ENCODE measurements at regions not wholly inside any gene's neighbourhood (a gene's known extent, or its start where the extent isn't known, plus 50 kb on each side); places are given as distances from the start of the nearest gene placed in this dataset.

DNA sequence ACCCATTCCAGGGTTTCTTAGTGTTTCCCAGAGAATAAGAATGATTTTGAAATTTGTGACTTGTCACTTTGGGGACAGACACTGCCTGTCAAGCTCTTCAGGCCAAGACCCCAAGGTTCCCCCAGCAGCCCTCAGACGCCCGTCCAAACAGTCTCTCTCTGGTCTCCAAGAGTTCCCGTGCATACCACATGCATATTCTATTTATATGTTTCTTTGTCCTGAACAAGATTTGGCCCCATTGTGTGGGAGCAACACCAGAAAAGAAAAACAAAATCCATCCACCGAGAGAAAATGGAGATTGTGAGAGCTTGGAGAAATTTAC, 52.2 kb upstream of the CTAGE1 start:
- Histone ChIP-seq H3K36me3 (ENCODE audit: insufficient read depth, low read length) (no peaks in the 10 kb centered on the region), H3K4me3 (ENCODE audit: low read depth in 1 of 2, low read length in 2 of 2) (no peak overlapping the region), H3K27ac (ENCODE audit: low read length) (no peak overlapping the region), H2AFZ (ENCODE audit: low read depth, low read length) (no peak overlapping the region), H3K79me2 (ENCODE audit: insufficient read depth, low read length) (no peaks in the 10 kb centered on the region), H3K9me3 (ENCODE audit: insufficient read depth, low read length, severe bottlenecking) (no peaks in the 10 kb centered on the region), H3K4me2 (ENCODE audit: insufficient read depth, low read length) (no peak overlapping the region), H4K20me1 (ENCODE audit: insufficient read depth, low read length) (no peaks in the 10 kb centered on the region), H3K9ac (ENCODE audit: low read depth, low read length) (no peak overlapping the region), H3K27me3 (ENCODE audit: insufficient read depth, low read length, poor library complexity) (peaks cover 11% of the 10 kb centered on the region), H3K4me1 (ENCODE audit: insufficient read depth, low read length) (no peaks in the 10 kb centered on the region)
- DNase-seq = no peak
- ATAC-seq (ENCODE audit: insufficient read depth, low read depth) = no peak
- TF ChIP-seq, protein P1, sequence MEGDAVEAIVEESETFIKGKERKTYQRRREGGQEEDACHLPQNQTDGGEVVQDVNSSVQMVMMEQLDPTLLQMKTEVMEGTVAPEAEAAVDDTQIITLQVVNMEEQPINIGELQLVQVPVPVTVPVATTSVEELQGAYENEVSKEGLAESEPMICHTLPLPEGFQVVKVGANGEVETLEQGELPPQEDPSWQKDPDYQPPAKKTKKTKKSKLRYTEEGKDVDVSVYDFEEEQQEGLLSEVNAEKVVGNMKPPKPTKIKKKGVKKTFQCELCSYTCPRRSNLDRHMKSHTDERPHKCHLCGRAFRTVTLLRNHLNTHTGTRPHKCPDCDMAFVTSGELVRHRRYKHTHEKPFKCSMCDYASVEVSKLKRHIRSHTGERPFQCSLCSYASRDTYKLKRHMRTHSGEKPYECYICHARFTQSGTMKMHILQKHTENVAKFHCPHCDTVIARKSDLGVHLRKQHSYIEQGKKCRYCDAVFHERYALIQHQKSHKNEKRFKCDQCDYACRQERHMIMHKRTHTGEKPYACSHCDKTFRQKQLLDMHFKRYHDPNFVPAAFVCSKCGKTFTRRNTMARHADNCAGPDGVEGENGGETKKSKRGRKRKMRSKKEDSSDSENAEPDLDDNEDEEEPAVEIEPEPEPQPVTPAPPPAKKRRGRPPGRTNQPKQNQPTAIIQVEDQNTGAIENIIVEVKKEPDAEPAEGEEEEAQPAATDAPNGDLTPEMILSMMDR (IDR thresholded peaks at IDR 0.05; ENCODE audit: borderline replicate concordance, extremely low read depth, low read length, poor library complexity, severe bottlenecking) = no peak
- TF ChIP-seq EZH2 (IDR thresholded peaks at IDR 0.05; ENCODE audit: borderline replicate concordance, low read depth, low read length, severe bottlenecking) = no peak

DNA sequence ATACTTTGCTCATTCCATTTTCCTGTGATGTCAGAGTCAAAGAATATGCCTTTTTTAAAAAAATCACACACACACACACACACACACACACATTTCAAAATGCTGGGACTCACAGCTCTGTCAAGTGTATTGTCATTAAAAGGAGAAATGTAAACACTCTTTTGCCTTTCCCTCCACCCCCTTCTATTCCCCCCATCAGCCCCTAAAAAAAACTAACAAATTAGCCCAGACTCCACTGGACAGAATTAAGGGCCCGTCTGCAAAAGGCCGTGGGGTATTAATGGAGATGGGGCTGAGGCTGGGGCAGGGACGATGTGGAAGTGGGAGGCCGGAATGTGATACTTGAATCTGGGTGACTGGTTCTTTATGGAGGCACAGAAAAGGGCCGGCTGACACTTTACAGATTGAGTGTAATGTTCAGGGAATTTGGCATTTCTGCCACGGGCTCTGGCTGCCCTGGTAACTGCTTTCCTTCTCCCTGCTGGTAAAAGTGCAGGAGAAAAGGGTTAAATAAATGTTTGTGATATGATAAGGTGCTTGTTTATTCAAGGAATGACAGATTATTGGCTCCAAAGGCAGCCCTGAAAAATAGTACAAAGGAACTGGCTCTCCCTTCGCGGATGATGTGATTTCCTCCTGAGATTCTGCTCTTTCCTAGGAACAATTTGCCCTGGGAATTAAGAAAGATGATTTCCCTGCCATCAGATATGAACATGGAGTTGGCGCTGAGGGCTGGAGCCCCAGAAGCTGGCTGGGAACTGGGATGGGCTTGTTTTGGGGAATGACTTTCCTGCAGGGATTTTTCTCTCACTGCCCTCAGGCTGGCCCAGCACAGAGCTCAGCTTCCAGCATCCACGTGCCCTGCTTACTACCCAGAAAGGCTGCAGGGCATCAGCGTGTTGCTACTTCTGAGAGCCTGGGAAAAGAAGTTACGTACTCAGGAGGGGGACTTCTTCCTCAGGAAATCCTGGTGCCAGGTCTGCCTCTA, 52.8 kb upstream of the CTAGE1 start:
- TF ChIP-seq, protein P1 (IDR thresholded peaks at IDR 0.05; ENCODE audit: borderline replicate concordance, extremely low read depth, low read length, poor library complexity, severe bottlenecking) = no peak
- no peak for TF ChIP-seq EZH2 (IDR thresholded peaks at IDR 0.05; ENCODE audit: borderline replicate concordance, low read depth, low read length, severe bottlenecking)
- H3K9me3 ChIP-seq (ENCODE audit: insufficient read depth, low read length, severe bottlenecking) = no peaks in the 10 kb centered on the region
- ATAC-seq (ENCODE audit: insufficient read depth, low read depth) = no peak
- no peak overlapping the region for H3K27ac ChIP-seq (ENCODE audit: low read length)
- DNase-seq = no peak
- H3K79me2 ChIP-seq (ENCODE audit: insufficient read depth, low read length) = no peaks in the 10 kb centered on the region
- H2AFZ ChIP-seq (ENCODE audit: low read depth, low read length) = no peak overlapping the region
- H3K4me2 ChIP-seq (ENCODE audit: insufficient read depth, low read length) = no peak overlapping the region
- H3K9ac ChIP-seq (ENCODE audit: low read depth, low read length) = no peak overlapping the region
- no peak overlapping the region for H3K4me3 ChIP-seq (ENCODE audit: low read depth in 1 of 2, low read length in 2 of 2)
- H4K20me1 ChIP-seq (ENCODE audit: insufficient read depth, low read length) = no peaks in the 10 kb centered on the region
- no peaks in the 10 kb centered on the region for H3K4me1 ChIP-seq (ENCODE audit: insufficient read depth, low read length)
- peaks cover 11% of the 10 kb centered on the region for H3K27me3 ChIP-seq (ENCODE audit: insufficient read depth, low read length, poor library complexity)
- H3K36me3 ChIP-seq (ENCODE audit: insufficient read depth, low read length) = no peaks in the 10 kb centered on the region

DNA sequence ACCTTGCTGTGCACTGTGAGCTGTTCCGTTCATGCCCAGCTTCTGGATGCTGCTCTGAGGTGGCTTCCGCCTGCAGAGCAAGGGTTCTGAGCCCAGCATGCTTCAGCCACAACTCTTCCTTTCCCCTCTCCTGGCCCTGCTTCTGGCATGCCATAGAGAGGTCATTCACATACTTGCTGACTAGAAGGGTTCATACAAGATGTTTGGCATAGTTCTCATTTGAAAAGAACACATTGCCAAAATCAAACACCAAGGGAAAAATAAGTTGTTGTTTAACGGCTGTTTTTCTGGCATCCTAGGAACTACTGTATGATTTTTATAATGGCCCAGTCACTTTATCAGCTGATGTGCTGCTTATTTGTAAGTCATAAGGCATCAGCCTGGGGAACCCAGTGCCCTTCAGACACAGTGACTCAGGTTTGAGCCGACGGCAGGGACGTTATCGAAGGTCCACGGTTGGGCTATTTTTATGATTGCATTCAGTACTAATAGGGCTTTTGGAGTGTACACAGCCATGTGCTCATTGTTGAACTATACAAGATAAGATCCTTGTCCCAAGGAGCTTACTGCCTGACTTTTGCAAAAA, 53.9 kb upstream of the CTAGE1 start:
- Histone ChIP-seq H3K4me3 (ENCODE audit: low read depth in 1 of 2, low read length in 2 of 2) (no peak overlapping the region), H3K9ac (ENCODE audit: low read depth, low read length) (no peak overlapping the region), H3K9me3 (ENCODE audit: insufficient read depth, low read length, severe bottlenecking) (no peaks in the 10 kb centered on the region), H3K4me2 (ENCODE audit: insufficient read depth, low read length) (no peak overlapping the region), H3K36me3 (ENCODE audit: insufficient read depth, low read length) (no peaks in the 10 kb centered on the region), H2AFZ (ENCODE audit: low read depth, low read length) (no peak overlapping the region), H3K79me2 (ENCODE audit: insufficient read depth, low read length) (no peaks in the 10 kb centered on the region), H3K4me1 (ENCODE audit: insufficient read depth, low read length) (no peaks in the 10 kb centered on the region), H3K27ac (ENCODE audit: low read length) (no peak overlapping the region), H3K27me3 (ENCODE audit: insufficient read depth, low read length, poor library complexity) (peaks cover 11% of the 10 kb centered on the region), H4K20me1 (ENCODE audit: insufficient read depth, low read length) (no peaks in the 10 kb centered on the region)
- TF ChIP-seq, protein P1 (IDR thresholded peaks at IDR 0.05; ENCODE audit: borderline replicate concordance, extremely low read depth, low read length, poor library complexity, severe bottlenecking) = no peak
- TF ChIP-seq EZH2 (IDR thresholded peaks at IDR 0.05; ENCODE audit: borderline replicate concordance, low read depth, low read length, severe bottlenecking) = no peak
- ATAC-seq (ENCODE audit: insufficient read depth, low read depth) (no peak), DNase-seq (no peak)

Data from DND-41 (cell line).